Liver (tissue), 8 donors: ENCODE measurements at regions not wholly inside any gene's neighbourhood (a gene's known extent, or its start where the extent isn't known, plus 50 kb on each side); places are given as distances from the start of the nearest gene placed in this dataset.

Experiments used
- DNase-seq: peaks from one replicate; pipeline ENCODE4 v3.0.0-alpha.2; 2017; ENCODE audit warnings: low spot score
- H3K27ac ChIP-seq, 2 donors: one replicate each; pipeline ENCODE4 v1.7.0; 2013; ENCODE audit warnings: inconsistent platforms in 2 of 2, low read length in 2 of 2, control low read depth in 1 of 2, low read depth in 1 of 2, mild to moderate bottlenecking in 1 of 2
- H3K27me3 ChIP-seq, 4 donors: one replicate each; pipeline versions ENCODE4 v1.6.1 to v1.7.0; 2013; ENCODE audit warnings: low read length in 3 of 4, inconsistent platforms in 1 of 4, mild to moderate bottlenecking in 1 of 4, moderate library complexity in 1 of 4; ENCODE audit not compliant: control insufficient read depth in 4 of 4, insufficient read depth in 4 of 4
- H3K36me3 ChIP-seq, 4 donors: one replicate each; pipeline versions ENCODE4 v1.6.1 to v1.7.0; 2013; ENCODE audit warnings: low read length in 3 of 4, mild to moderate bottlenecking in 3 of 4, low read depth in 1 of 4, moderate library complexity in 1 of 4; ENCODE audit not compliant: control insufficient read depth in 4 of 4, insufficient read depth in 3 of 4
- H3K4me1 ChIP-seq, 4 donors: one replicate each; pipeline versions ENCODE4 v1.6.1 to v1.7.0; 2013; ENCODE audit warnings: low read length in 3 of 4, mild to moderate bottlenecking in 3 of 4, moderate library complexity in 1 of 4; ENCODE audit not compliant: control insufficient read depth in 4 of 4, insufficient read depth in 4 of 4
- H3K4me3 ChIP-seq, 3 donors: one replicate each; pipeline versions ENCODE4 v1.6.1 to v1.7.0; 2013; ENCODE audit warnings: low read length in 3 of 3, control low read depth in 1 of 3, low read depth in 1 of 3, mild to moderate bottlenecking in 1 of 3
- H3K9ac ChIP-seq, 2 donors: one replicate each; pipeline ENCODE4 v1.7.0; 2013; ENCODE audit warnings: low read length in 2 of 2, mild to moderate bottlenecking in 2 of 2, moderate library complexity in 2 of 2, control low read depth in 1 of 2, low read depth in 1 of 2
- H3K9me3 ChIP-seq, 4 donors: one replicate each; pipeline versions ENCODE4 v1.6.1 to v1.7.0; 2013; ENCODE audit warnings: low read length in 3 of 4; ENCODE audit not compliant: control insufficient read depth in 4 of 4
- EGR1 ChIP-seq, 2 donors: IDR thresholded peaks; 2 replicates each; pipeline ENCODE4 v1.6.1; 2016 to 2018; ENCODE audit warnings: antibody characterized with exemption in 2 of 2, low read depth in 2 of 2
- FOXA1 ChIP-seq: IDR thresholded peaks from 2 replicates; pipeline ENCODE4 v1.6.1; 2016; ENCODE audit warnings: antibody characterized with exemption
- FOXA2 ChIP-seq: IDR thresholded peaks from 2 replicates; pipeline ENCODE4 v1.6.1; 2016; ENCODE audit warnings: antibody characterized with exemption
- GABPA ChIP-seq, 2 donors: IDR thresholded peaks in 1 of 2; conservative IDR thresholded peaks in 1 of 2; 2 replicates each; pipeline ENCODE4 v1.6.1; 2016; ENCODE audit warnings: antibody characterized with exemption in 2 of 2, mild to moderate bottlenecking in 1 of 2, moderate library complexity in 1 of 2
- HNF4A ChIP-seq, 2 donors: conservative IDR thresholded peaks; 2 replicates each; pipeline ENCODE4 v1.6.1; 2016; ENCODE audit warnings: antibody characterized with exemption in 2 of 2, mild to moderate bottlenecking in 2 of 2
- HNF4G ChIP-seq: IDR thresholded peaks from 2 replicates; pipeline ENCODE4 v1.6.1; 2016; ENCODE audit warnings: antibody characterized with exemption
- JUND ChIP-seq, 2 donors: IDR thresholded peaks; 2 replicates each; pipeline ENCODE4 v1.6.1; 2016; ENCODE audit warnings: antibody characterized with exemption in 2 of 2
- NR2F2 ChIP-seq: IDR thresholded peaks from 2 replicates; pipeline ENCODE4 v1.6.1; 2016; ENCODE audit warnings: antibody characterized with exemption
- RAD21 ChIP-seq, 2 donors: IDR thresholded peaks; 2 replicates each; pipeline ENCODE4 v1.6.1; 2016; ENCODE audit warnings: antibody characterized with exemption in 2 of 2, mild to moderate bottlenecking in 2 of 2
- RXRA ChIP-seq, 2 donors: IDR thresholded peaks; 2 replicates each; pipeline ENCODE4 v1.6.1; 2017 to 2018; ENCODE audit warnings: antibody characterized with exemption in 2 of 2, mild to moderate bottlenecking in 1 of 2
- SP1 ChIP-seq: IDR thresholded peaks from 2 replicates; pipeline ENCODE4 v1.6.1; 2018; ENCODE audit warnings: antibody characterized with exemption, mild to moderate bottlenecking
- TAF1 ChIP-seq: conservative IDR thresholded peaks from 2 replicates; pipeline ENCODE4 v1.6.1; 2016; ENCODE audit warnings: antibody characterized with exemption, mild to moderate bottlenecking
- YY1 ChIP-seq: IDR thresholded peaks from 2 replicates; pipeline ENCODE4 v1.6.1; 2016; ENCODE audit warnings: antibody characterized with exemption, mild to moderate bottlenecking
- WGBS: extraction: QIAGEN DNeasy Blood & Tissue Kit; methylation state at CpG from one replicate; pipeline ENCODE4 v1.1.7; 2013; 5-methylcytosine and 5-hydroxymethylcytosine counted together
- TF ChIP-seq, protein P1 (sequence below): fragments of 150-350 bp; IDR thresholded peaks from 2 replicates; pipeline ENCODE4 v1.5.1; 2017; ENCODE audit warnings: improper control_type of control experiment, low read depth, low read length; ENCODE audit not compliant: missing input control
- TF ChIP-seq, protein P2 (sequence below): IDR thresholded peaks from 2 replicates; pipeline ENCODE4 v1.6.1; 2016; ENCODE audit warnings: antibody characterized with exemption
- TF ChIP-seq, protein P3 (sequence below): IDR thresholded peaks from 2 replicates; pipeline ENCODE4 v1.6.1; 2016; ENCODE audit warnings: antibody characterized with exemption
- TF ChIP-seq, protein P4 (sequence below): IDR thresholded peaks from 2 replicates; pipeline ENCODE4 v1.6.1; 2016; ENCODE audit warnings: antibody characterized with exemption, mild to moderate bottlenecking
- donor health status: healthy.
- donor health status: healthy.
- donor health status: healthy.
- donor health status: healthy.
- donor health status: healthy.

DNA sequence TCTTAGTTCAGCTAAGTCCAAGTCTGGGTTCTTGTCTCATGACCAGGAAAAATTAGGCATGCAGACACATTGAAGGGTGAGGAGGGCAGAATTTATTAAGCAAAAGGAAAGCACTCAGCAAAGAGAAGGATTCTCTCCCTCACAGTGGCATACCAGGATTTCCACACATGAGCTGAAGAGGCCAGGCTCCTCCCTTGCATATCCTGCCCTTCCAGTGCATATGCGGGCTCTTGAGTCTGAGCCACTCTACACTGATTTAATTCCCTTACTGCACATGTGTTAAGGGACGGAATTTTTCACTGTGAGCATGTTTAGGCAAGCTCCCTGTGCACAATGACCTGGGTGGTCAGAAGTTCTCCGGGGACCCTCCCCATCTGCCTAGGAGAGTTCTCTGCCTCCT is 652.7 kb upstream of the POM121L12 start:
- Histone ChIP-seq H3K4me3 (no peak overlapping the region), H3K9ac (no peak overlapping the region), H3K27ac (no peak overlapping the region), H3K4me1 (no peaks in the 10 kb centered on the region), H3K36me3 (no peaks in the 10 kb centered on the region), H3K9me3 (peaks cover 0 to 11% (median 2%) of the 10 kb centered on the region in 4 donors), H3K27me3 (no peaks in the 10 kb centered on the region)
- no peak for TF ChIP-seq FOXA2
- no peak for TF ChIP-seq RAD21 (IDR thresholded peaks at IDR 0.05)
- WGBS, result 79% methylated on average over 3 of the region's 3 CpGs
- DNase-seq, result no peak

DNA sequence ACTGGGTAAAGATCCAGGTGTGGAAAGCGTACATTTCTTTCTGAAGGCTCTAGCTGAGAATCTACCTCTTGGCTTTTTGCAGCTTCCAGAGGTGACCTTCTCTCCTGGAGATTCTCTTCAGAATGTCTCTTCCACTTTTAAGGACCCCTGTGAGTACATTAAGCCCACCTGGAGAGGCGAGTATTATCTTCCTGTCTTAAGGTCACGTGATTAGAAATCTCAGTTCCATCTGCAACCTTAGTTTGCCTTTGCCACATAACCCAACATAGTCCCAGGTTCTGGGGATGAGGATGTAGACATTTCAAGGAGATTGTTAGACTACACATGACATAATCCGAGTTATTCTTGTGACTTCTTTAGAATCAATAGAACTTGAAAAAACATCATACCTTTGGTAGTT is 665.5 kb upstream of the POM121L12 start:
- Histone ChIP-seq H3K9me3 (no peaks in the 10 kb centered on the region), H3K27me3 (no peaks in the 10 kb centered on the region), H3K4me1 (peaks cover 0 to 13% (median 1%) of the 10 kb centered on the region in 4 donors), H3K9ac (no peak overlapping the region), H3K36me3 (no peaks in the 10 kb centered on the region), H3K27ac (no peak overlapping the region), H3K4me3 (no peak overlapping the region)
- WGBS, result 87% methylated on average over 4 of the region's 4 CpGs
- no peak for TF ChIP-seq HNF4G
- TF ChIP-seq SP1, result no peak
- TF ChIP-seq, protein P1, sequence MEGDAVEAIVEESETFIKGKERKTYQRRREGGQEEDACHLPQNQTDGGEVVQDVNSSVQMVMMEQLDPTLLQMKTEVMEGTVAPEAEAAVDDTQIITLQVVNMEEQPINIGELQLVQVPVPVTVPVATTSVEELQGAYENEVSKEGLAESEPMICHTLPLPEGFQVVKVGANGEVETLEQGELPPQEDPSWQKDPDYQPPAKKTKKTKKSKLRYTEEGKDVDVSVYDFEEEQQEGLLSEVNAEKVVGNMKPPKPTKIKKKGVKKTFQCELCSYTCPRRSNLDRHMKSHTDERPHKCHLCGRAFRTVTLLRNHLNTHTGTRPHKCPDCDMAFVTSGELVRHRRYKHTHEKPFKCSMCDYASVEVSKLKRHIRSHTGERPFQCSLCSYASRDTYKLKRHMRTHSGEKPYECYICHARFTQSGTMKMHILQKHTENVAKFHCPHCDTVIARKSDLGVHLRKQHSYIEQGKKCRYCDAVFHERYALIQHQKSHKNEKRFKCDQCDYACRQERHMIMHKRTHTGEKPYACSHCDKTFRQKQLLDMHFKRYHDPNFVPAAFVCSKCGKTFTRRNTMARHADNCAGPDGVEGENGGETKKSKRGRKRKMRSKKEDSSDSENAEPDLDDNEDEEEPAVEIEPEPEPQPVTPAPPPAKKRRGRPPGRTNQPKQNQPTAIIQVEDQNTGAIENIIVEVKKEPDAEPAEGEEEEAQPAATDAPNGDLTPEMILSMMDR, result no peak
- TF ChIP-seq YY1, result no peak
- TF ChIP-seq RAD21 (IDR thresholded peaks at IDR 0.05), result no peak
- TF ChIP-seq TAF1, result no peak
- TF ChIP-seq, protein P2, sequence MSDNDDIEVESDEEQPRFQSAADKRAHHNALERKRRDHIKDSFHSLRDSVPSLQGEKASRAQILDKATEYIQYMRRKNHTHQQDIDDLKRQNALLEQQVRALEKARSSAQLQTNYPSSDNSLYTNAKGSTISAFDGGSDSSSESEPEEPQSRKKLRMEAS, result no peak
- TF ChIP-seq FOXA1, result no peak
- TF ChIP-seq HNF4A (conservative IDR thresholded peaks at IDR 0.05), result no peak
- TF ChIP-seq, protein P3, sequence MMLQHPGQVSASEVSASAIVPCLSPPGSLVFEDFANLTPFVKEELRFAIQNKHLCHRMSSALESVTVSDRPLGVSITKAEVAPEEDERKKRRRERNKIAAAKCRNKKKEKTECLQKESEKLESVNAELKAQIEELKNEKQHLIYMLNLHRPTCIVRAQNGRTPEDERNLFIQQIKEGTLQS, result no peak
- no peak for DNase-seq

DNA sequence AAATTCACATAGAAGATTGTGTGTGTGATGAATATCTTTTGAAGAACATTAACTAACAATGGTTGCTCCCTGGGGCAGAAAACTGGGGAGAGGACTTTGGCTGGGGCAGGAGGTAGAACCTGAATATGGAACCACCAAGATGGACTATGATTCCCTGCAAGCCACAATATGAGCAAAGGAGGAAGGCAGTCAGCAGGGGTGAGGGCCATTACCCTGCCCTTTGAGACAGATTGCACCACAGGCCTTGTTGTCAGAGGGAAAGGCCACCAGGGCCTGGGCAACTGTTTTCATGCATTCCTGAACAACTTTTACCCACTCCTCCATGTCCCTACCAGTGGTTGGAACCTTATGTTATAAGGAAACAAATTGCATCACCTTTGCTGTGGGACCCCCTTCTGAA is 670.1 kb upstream of the POM121L12 start:
- no peak for DNase-seq
- H3K27ac ChIP-seq, result no peak overlapping the region
- no peaks in the 10 kb centered on the region for H3K27me3 ChIP-seq
- no peak overlapping the region for H3K4me3 ChIP-seq
- H3K9ac ChIP-seq, result no peak overlapping the region
- peaks cover 0 to 13% (median 1%) of the 10 kb centered on the region in 4 donors for H3K4me1 ChIP-seq
- no peaks in the 10 kb centered on the region for H3K36me3 ChIP-seq
- no peaks in the 10 kb centered on the region for H3K9me3 ChIP-seq
- TF ChIP-seq, protein P4, sequence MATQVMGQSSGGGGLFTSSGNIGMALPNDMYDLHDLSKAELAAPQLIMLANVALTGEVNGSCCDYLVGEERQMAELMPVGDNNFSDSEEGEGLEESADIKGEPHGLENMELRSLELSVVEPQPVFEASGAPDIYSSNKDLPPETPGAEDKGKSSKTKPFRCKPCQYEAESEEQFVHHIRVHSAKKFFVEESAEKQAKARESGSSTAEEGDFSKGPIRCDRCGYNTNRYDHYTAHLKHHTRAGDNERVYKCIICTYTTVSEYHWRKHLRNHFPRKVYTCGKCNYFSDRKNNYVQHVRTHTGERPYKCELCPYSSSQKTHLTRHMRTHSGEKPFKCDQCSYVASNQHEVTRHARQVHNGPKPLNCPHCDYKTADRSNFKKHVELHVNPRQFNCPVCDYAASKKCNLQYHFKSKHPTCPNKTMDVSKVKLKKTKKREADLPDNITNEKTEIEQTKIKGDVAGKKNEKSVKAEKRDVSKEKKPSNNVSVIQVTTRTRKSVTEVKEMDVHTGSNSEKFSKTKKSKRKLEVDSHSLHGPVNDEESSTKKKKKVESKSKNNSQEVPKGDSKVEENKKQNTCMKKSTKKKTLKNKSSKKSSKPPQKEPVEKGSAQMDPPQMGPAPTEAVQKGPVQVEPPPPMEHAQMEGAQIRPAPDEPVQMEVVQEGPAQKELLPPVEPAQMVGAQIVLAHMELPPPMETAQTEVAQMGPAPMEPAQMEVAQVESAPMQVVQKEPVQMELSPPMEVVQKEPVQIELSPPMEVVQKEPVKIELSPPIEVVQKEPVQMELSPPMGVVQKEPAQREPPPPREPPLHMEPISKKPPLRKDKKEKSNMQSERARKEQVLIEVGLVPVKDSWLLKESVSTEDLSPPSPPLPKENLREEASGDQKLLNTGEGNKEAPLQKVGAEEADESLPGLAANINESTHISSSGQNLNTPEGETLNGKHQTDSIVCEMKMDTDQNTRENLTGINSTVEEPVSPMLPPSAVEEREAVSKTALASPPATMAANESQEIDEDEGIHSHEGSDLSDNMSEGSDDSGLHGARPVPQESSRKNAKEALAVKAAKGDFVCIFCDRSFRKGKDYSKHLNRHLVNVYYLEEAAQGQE, result peak; percentile 43
- TF ChIP-seq, protein P2, result peak; percentile 61
- TF ChIP-seq NR2F2, result no peak
- no peak for TF ChIP-seq RAD21 (IDR thresholded peaks at IDR 0.05)
- peak; percentile 82 to 92 for TF ChIP-seq HNF4A (conservative IDR thresholded peaks at IDR 0.05)
- peak in 1 of 2 donors; percentile 27 for TF ChIP-seq JUND (IDR thresholded peaks at IDR 0.05)
- peak; percentile 54 for TF ChIP-seq HNF4G
- peak; percentile 49 for TF ChIP-seq SP1
- TF ChIP-seq, protein P3, result no peak
- TF ChIP-seq EGR1 (IDR thresholded peaks at IDR 0.05; ENCODE audit: low read depth in 2 of 2), result no peak
- TF ChIP-seq, protein P1, result no peak
- TF ChIP-seq RXRA (IDR thresholded peaks at IDR 0.05), result peak; percentile 15 to 78
- TF ChIP-seq TAF1, result no peak
- TF ChIP-seq YY1, result peak; percentile 72
- no peak for TF ChIP-seq GABPA (IDR thresholded peaks at IDR 0.05 in 1 of 2, conservative IDR thresholded peaks at IDR 0.05 in 1 of 2)
- no peak for TF ChIP-seq FOXA1
- no peak for TF ChIP-seq FOXA2
